SJCRH30 (cell line): ENCODE measurements at regions not wholly inside any gene's neighbourhood (a gene's known extent, or its start where the extent isn't known, plus 50 kb on each side); places are given as distances from the start of the nearest gene placed in this dataset.
"Not testable (repeated sequence)": the region's sequence is repeated elsewhere in the genome, so short reads cannot be mapped to it uniquely, and the experiment has no call there.

Source experiments
- DNase-seq, 2 experiments: peaks; one replicate each; pipeline ENCODE4 v3.0.0-alpha.2; 2015 to 2020
- H3K27ac ChIP-seq: fragments of 250-450 bp; sonication (Bioruptor Pico); 2 replicates; pipeline ENCODE4 v1.5.1; 2020; ENCODE audit warnings: mild to moderate bottlenecking, moderate library complexity
- H3K27me3 ChIP-seq: fragments of 250-450 bp; sonication (Bioruptor Pico); 2 replicates; pipeline ENCODE4 v1.5.1; 2020; ENCODE audit warnings: mild to moderate bottlenecking, moderate library complexity
- H3K36me3 ChIP-seq: fragments of 250-450 bp; sonication (Bioruptor Pico); 2 replicates; pipeline ENCODE4 v1.5.1; 2020; ENCODE audit warnings: mild to moderate bottlenecking, moderate library complexity
- H3K4me1 ChIP-seq: fragments of 250-450 bp; sonication (Bioruptor Pico); 2 replicates; pipeline ENCODE4 v1.5.1; 2020; ENCODE audit warnings: mild to moderate bottlenecking, moderate library complexity
- H3K4me3 ChIP-seq: fragments of 250-450 bp; sonication (Bioruptor Pico); 2 replicates; pipeline ENCODE4 v1.5.1; 2020; ENCODE audit warnings: mild to moderate bottlenecking, moderate library complexity
- H3K9me3 ChIP-seq: fragments of 250-450 bp; sonication (Bioruptor Pico); replicated peaks from 2 replicates; pipeline ENCODE4 v1.5.1; 2020; ENCODE audit warnings: mild to moderate bottlenecking, moderate library complexity

GRCh38 chr15:101876031-101876430 lies 64.0 kb downstream of the OR4F15 start:
- DNase-seq, H3K4me3 ChIP-seq, H3K27me3 ChIP-seq, H3K36me3 ChIP-seq, H3K4me1 ChIP-seq, H3K27ac ChIP-seq, H3K9me3 ChIP-seq: not testable (repeated sequence)

GRCh38 chr15:101877649-101878048 lies 65.6 kb downstream of the OR4F15 start:
- H3K36me3 ChIP-seq, H3K4me1 ChIP-seq, H3K27ac ChIP-seq, H3K27me3 ChIP-seq, H3K4me3 ChIP-seq, H3K9me3 ChIP-seq, DNase-seq: not testable (repeated sequence)

- DNase-seq, H3K36me3 ChIP-seq, H3K27ac ChIP-seq, H3K27me3 ChIP-seq, H3K4me1 ChIP-seq, H3K4me3 ChIP-seq, H3K9me3 ChIP-seq: not testable (repeated sequence)
Measured at GRCh38 chr15:101912349-101913287, 100.6 kb downstream of the OR4F15 start.

- not testable (repeated sequence) for H3K27me3 ChIP-seq
Measured at GRCh38 chr15:101924554-101924953, 112.6 kb downstream of the OR4F15 start.

GRCh38 chr15:101934506-101934905 lies 122.5 kb downstream of the OR4F15 start:
- H3K9me3 ChIP-seq, H3K36me3 ChIP-seq, H3K27me3 ChIP-seq, H3K4me3 ChIP-seq, H3K4me1 ChIP-seq, H3K27ac ChIP-seq, DNase-seq: not testable (repeated sequence)

More at GRCh38 chr15:101924554-101924953, 112.6 kb downstream of the OR4F15 start:
- not testable (repeated sequence) for H3K36me3 ChIP-seq, H3K4me1 ChIP-seq, H3K4me3 ChIP-seq, H3K27ac ChIP-seq, H3K9me3 ChIP-seq, DNase-seq

GRCh38 chr15:101937362-101937761 lies 125.4 kb downstream of the OR4F15 start:
- DNase-seq, H3K9me3 ChIP-seq, H3K27ac ChIP-seq, H3K36me3 ChIP-seq, H3K27me3 ChIP-seq, H3K4me1 ChIP-seq, H3K4me3 ChIP-seq: not testable (repeated sequence)

GRCh38 chr15:101938555-101938954 lies 126.6 kb downstream of the OR4F15 start:
- not testable (repeated sequence) for H3K4me1 ChIP-seq, H3K4me3 ChIP-seq, H3K27me3 ChIP-seq, H3K9me3 ChIP-seq, H3K36me3 ChIP-seq, DNase-seq, H3K27ac ChIP-seq

- H3K4me1 ChIP-seq, H3K4me3 ChIP-seq, H3K27me3 ChIP-seq, H3K9me3 ChIP-seq, H3K36me3 ChIP-seq, H3K27ac ChIP-seq: not testable (repeated sequence)
- peak in 1 of 2 experiments; percentile 0 for DNase-seq
Measured at GRCh38 chr15:101945896-101946295, 133.9 kb downstream of the OR4F15 start.

- not testable (repeated sequence) for H3K4me1 ChIP-seq, H3K9me3 ChIP-seq, H3K4me3 ChIP-seq, DNase-seq, H3K27ac ChIP-seq, H3K36me3 ChIP-seq, H3K27me3 ChIP-seq
Measured at GRCh38 chr15:101948491-101949010, 136.5 kb downstream of the OR4F15 start.

- not testable (repeated sequence) for H3K36me3 ChIP-seq, H3K4me3 ChIP-seq, H3K4me1 ChIP-seq, H3K27ac ChIP-seq, H3K27me3 ChIP-seq, H3K9me3 ChIP-seq
- DNase-seq = peak in 1 of 2 experiments; percentile 0
Measured at GRCh38 chr15:101949380-101950065, 137.5 kb downstream of the OR4F15 start.

- not testable (repeated sequence) for H3K27ac ChIP-seq, H3K4me3 ChIP-seq, H3K27me3 ChIP-seq, H3K9me3 ChIP-seq, H3K4me1 ChIP-seq, H3K36me3 ChIP-seq
- peak in 1 of 2 experiments; percentile 17 for DNase-seq
Measured at GRCh38 chr15:101953993-101954392, 142.0 kb downstream of the OR4F15 start.

GRCh38 chr15:101955840-101956239 lies 143.8 kb downstream of the OR4F15 start:
- H3K4me3 ChIP-seq, H3K27ac ChIP-seq, H3K9me3 ChIP-seq, H3K27me3 ChIP-seq, H3K36me3 ChIP-seq, H3K4me1 ChIP-seq: not testable (repeated sequence)
- peak in 1 of 2 experiments; percentile 0 for DNase-seq

- peak; percentile 44 for DNase-seq
- H3K36me3 ChIP-seq, H3K27ac ChIP-seq: not testable (repeated sequence)
Measured at GRCh38 chr15:101958656-101959055, 146.7 kb downstream of the OR4F15 start.

GRCh38 chr15:101961263-101961662 lies 149.3 kb downstream of the OR4F15 start:
- H3K36me3 ChIP-seq, H3K9me3 ChIP-seq, H3K27me3 ChIP-seq, H3K4me1 ChIP-seq, DNase-seq, H3K27ac ChIP-seq: not testable (repeated sequence)
- H3K4me3 ChIP-seq = peak overlapping the region; percentile 31; the same call in 1 of the 2 replicates

More at GRCh38 chr15:101958656-101959055, 146.7 kb downstream of the OR4F15 start:
- H3K4me3 ChIP-seq, H3K9me3 ChIP-seq, H3K27me3 ChIP-seq, H3K4me1 ChIP-seq: not testable (repeated sequence)

- H3K4me1 ChIP-seq, H3K36me3 ChIP-seq, H3K4me3 ChIP-seq, H3K27me3 ChIP-seq, H3K27ac ChIP-seq, H3K9me3 ChIP-seq, DNase-seq: not testable (repeated sequence)
Measured at GRCh38 chr15:101961765-101962164, 149.8 kb downstream of the OR4F15 start.
